IMR-90 (cell line): ENCODE measurements at regions not wholly inside any gene's neighbourhood (a gene's known extent, or its start where the extent isn't known, plus 50 kb on each side); places are given as distances from the start of the nearest gene placed in this dataset.

ENCODE experiments used
- ATAC-seq: fragments of 200-7000 bp; cut with Tn5 transposase; 2 replicates; pipeline ENCODE4 v1.9.1; 2020; ENCODE audit warnings: low read depth, mild to moderate bottlenecking, moderate library complexity
- BruUV-seq: library from RNA; stranded (reverse); fragments of 400-500 nt; replicated peaks from 2 replicates; lab custom pipeline; 2021; lab: Mats Ljungman, UMichigan
- CTCF ChIA-PET: fragments of 300-600 bp; formaldehyde crosslinking; extraction: SDS; loops from one replicate; lab custom pipeline; 2021; ENCODE audit warnings: antibody characterized with exemption; lab: Yijun Ruan, JAX
- POLR2A ChIA-PET: fragments of 300-600 bp; sonication (Branson Sonifier 250); formaldehyde crosslinking; loops from one replicate; lab custom pipeline; 2022; ENCODE audit warnings: antibody characterized with exemption; ENCODE audit not compliant: unreplicated experiment; lab: Charles Lee
- DNase-seq: peaks from one replicate; pipeline ENCODE4 v3.0.0; 2013
- H2AFZ ChIP-seq: replicated peaks from 2 replicates; pipeline ENCODE3; 2013; ENCODE audit warnings: low read length, mild to moderate bottlenecking; ENCODE audit not compliant: poor library complexity
- H2AK5ac ChIP-seq: 2 replicates; pipeline ENCODE4 v1.6.1; 2013; ENCODE audit warnings: low read depth, low read length, inconsistent platforms
- H2AK9ac ChIP-seq: replicated peaks from 2 replicates; pipeline ENCODE3; 2013; ENCODE audit warnings: mild to moderate bottlenecking, low read depth, low read length, moderate library complexity; ENCODE audit not compliant: poor library complexity
- H2BK120ac ChIP-seq: 2 replicates; pipeline ENCODE4 v1.6.1; 2013; ENCODE audit warnings: low read depth, low read length, inconsistent platforms
- H2BK15ac ChIP-seq: 3 replicates; pipeline ENCODE4 v1.6.1; 2013; ENCODE audit warnings: low read depth, low read length, inconsistent platforms
- H2BK20ac ChIP-seq: 2 replicates; pipeline ENCODE4 v1.6.1; 2013; ENCODE audit warnings: low read depth, mild to moderate bottlenecking, inconsistent platforms, low read length, moderate library complexity
- H2BK5ac ChIP-seq: 2 replicates; pipeline ENCODE4 v1.6.1; 2013; ENCODE audit warnings: mild to moderate bottlenecking, low read depth, low read length, inconsistent platforms; ENCODE audit not compliant: poor library complexity, severe bottlenecking
- H3K14ac ChIP-seq: replicated peaks from 2 replicates; pipeline ENCODE4 v1.6.1; 2013; ENCODE audit warnings: low read depth, low read length, inconsistent platforms
- H3K18ac ChIP-seq: 2 replicates; pipeline ENCODE4 v1.6.1; 2013; ENCODE audit warnings: low read depth, low read length, control low read depth
- H3K23ac ChIP-seq: 2 replicates; pipeline ENCODE4 v1.6.1; 2013; ENCODE audit warnings: low read depth, low read length, inconsistent platforms
- H3K27ac ChIP-seq: 2 replicates; pipeline ENCODE4 v1.5.1; 2013; ENCODE audit warnings: mild to moderate bottlenecking, control low read depth, low read length; ENCODE audit not compliant: insufficient read depth
- H3K27me3 ChIP-seq: 2 replicates; pipeline ENCODE4 v1.6.1; 2013; ENCODE audit warnings: low read length; ENCODE audit not compliant: control insufficient read depth, insufficient read depth
- H3K36me3 ChIP-seq: 2 replicates; pipeline ENCODE4 v1.6.1; 2013; ENCODE audit warnings: low read length, mixed read lengths; ENCODE audit not compliant: control insufficient read depth, insufficient read depth
- H3K4ac ChIP-seq: 2 replicates; pipeline ENCODE4 v1.6.1; 2013; ENCODE audit warnings: low read depth, low read length, inconsistent platforms
- H3K4me1 ChIP-seq: 2 replicates; pipeline ENCODE4 v1.6.1; 2013; ENCODE audit warnings: low read length, mixed read lengths; ENCODE audit not compliant: control insufficient read depth, insufficient read depth
- H3K4me2 ChIP-seq: 2 replicates; pipeline ENCODE4 v1.6.1; 2013; ENCODE audit warnings: low read depth, mild to moderate bottlenecking, control low read depth, low read length, moderate library complexity
- H3K4me3 ChIP-seq: 2 replicates; pipeline ENCODE4 v1.5.1; 2013; ENCODE audit warnings: low read depth, mild to moderate bottlenecking, control low read depth, low read length, moderate library complexity; ENCODE audit not compliant: insufficient read depth
- H3K56ac ChIP-seq: 2 replicates; pipeline ENCODE4 v1.6.1; 2013; ENCODE audit warnings: low read length, inconsistent platforms; ENCODE audit not compliant: insufficient read depth; ENCODE audit errors: extremely low read depth
- H3K79me1 ChIP-seq, 2 experiments: 2 replicates each; pipeline ENCODE4 v1.6.1; 2013; ENCODE audit warnings: low read length in 2 of 2, inconsistent platforms in 1 of 2, low read depth in 1 of 2
- H3K9ac ChIP-seq: 2 replicates; pipeline ENCODE4 v1.6.1; 2013; ENCODE audit warnings: low read depth, low read length, control low read depth
- H3K9me1 ChIP-seq: 2 replicates; pipeline ENCODE4 v1.6.1; 2013; ENCODE audit warnings: low read length, inconsistent platforms; ENCODE audit not compliant: insufficient read depth
- H3K9me3 ChIP-seq: 2 replicates; pipeline ENCODE4 v1.6.1; 2013; ENCODE audit warnings: low read length; ENCODE audit not compliant: control insufficient read depth, insufficient read depth
- H4K20me1 ChIP-seq: 2 replicates; pipeline ENCODE4 v1.6.1; 2013; ENCODE audit warnings: low read length, inconsistent platforms; ENCODE audit not compliant: insufficient read depth
- H4K5ac ChIP-seq: 2 replicates; pipeline ENCODE4 v1.6.1; 2013; ENCODE audit warnings: mild to moderate bottlenecking, low read depth, low read length, control low read depth
- H4K8ac ChIP-seq, 2 experiments: 2 replicates each; pipeline ENCODE4 v1.6.1; 2013; ENCODE audit warnings: low read depth in 2 of 2, low read length in 2 of 2, control low read depth in 1 of 2, inconsistent platforms in 1 of 2
- H4K91ac ChIP-seq: 2 replicates; pipeline ENCODE4 v1.6.1; 2013; ENCODE audit warnings: low read depth, low read length, inconsistent platforms; ENCODE audit not compliant: insufficient read depth
- BHLHE40 ChIP-seq: fragments of 150-350 bp; IDR thresholded peaks from 2 replicates; pipeline ENCODE4 v1.6.1; 2016; ENCODE audit warnings: mild to moderate bottlenecking, low read depth, low read length
- FOS ChIP-seq: fragments of 150-350 bp; IDR thresholded peaks from 2 replicates; pipeline ENCODE4 v1.6.1; 2016; ENCODE audit warnings: low read depth, low read length
- MAFK ChIP-seq: IDR thresholded peaks from 2 replicates; pipeline ENCODE4 v1.6.1; 2012; ENCODE audit warnings: low read depth, low read length, improper control_type of control experiment
- MAZ ChIP-seq: IDR thresholded peaks from 2 replicates; pipeline ENCODE4 v1.6.1; 2012; ENCODE audit warnings: low read depth, mild to moderate bottlenecking, low read length, improper control_type of control experiment, moderate library complexity, borderline replicate concordance
- MXI1 ChIP-seq: IDR thresholded peaks from 2 replicates; pipeline ENCODE4 v1.6.1; 2012; ENCODE audit warnings: low read depth, mild to moderate bottlenecking, low read length, moderate library complexity, borderline replicate concordance
- NFE2L2 ChIP-seq: fragments of 150-350 bp; IDR thresholded peaks from 2 replicates; pipeline ENCODE4 v1.6.1; 2016; ENCODE audit warnings: low read depth, mild to moderate bottlenecking, low read length
- RCOR1 ChIP-seq: IDR thresholded peaks from 2 replicates; pipeline ENCODE4 v1.6.1; 2012; ENCODE audit warnings: mild to moderate bottlenecking, low read length, improper control_type of control experiment; ENCODE audit not compliant: insufficient replicate concordance
- RFX5 ChIP-seq: IDR thresholded peaks from 2 replicates; pipeline ENCODE4 v1.8.0; 2012; ENCODE audit warnings: low read depth, mild to moderate bottlenecking, low read length, moderate library complexity
- WGBS, 2 experiments: methylation state at CpG; one replicate each; pipeline versions ENCODE4 v1.1.5 to v1.1.7; 2013; ENCODE audit warnings: missing lambda C conversion rate in 2 of 2; ENCODE audit not compliant: insufficient read length in 1 of 2; ENCODE audit errors: extremely low coverage in 2 of 2; 5-methylcytosine and 5-hydroxymethylcytosine counted together
- dilution Hi-C: fragments of 300-500 bp; cut with HindIII; formaldehyde crosslinking; loops from one replicate; pipeline ENCODE4 v1.14.3; 2018; ENCODE audit warnings: low sequenced_read_pairs; ENCODE audit not compliant: unreplicated experiment
- in situ Hi-C: fragments of 300-500 bp; cut with MboI; formaldehyde crosslinking; loops from 3 replicates; pipeline ENCODE4 v1.14.3; 2019; ENCODE audit warnings: low sequenced_read_pairs, inconsistent platforms, mixed read lengths
- intact Hi-C: fragments of 100-400 bp; cut with micrococcal nuclease; formaldehyde crosslinking; loops from 2 replicates; pipeline ENCODE4 v1.10.0; 2022
- TF ChIP-seq, protein P1 (sequence below): fragments of 150-350 bp; IDR thresholded peaks from 2 replicates; pipeline ENCODE4 v1.6.1; 2017; ENCODE audit warnings: mild to moderate bottlenecking, antibody characterized with exemption, low read length, low read depth
- TF ChIP-seq, protein P2 (sequence below): fragments of 150-350 bp; IDR thresholded peaks from 2 replicates; pipeline ENCODE4 v1.6.1; 2016; ENCODE audit warnings: low read depth, mild to moderate bottlenecking, low read length, moderate library complexity, borderline replicate concordance

DNA sequence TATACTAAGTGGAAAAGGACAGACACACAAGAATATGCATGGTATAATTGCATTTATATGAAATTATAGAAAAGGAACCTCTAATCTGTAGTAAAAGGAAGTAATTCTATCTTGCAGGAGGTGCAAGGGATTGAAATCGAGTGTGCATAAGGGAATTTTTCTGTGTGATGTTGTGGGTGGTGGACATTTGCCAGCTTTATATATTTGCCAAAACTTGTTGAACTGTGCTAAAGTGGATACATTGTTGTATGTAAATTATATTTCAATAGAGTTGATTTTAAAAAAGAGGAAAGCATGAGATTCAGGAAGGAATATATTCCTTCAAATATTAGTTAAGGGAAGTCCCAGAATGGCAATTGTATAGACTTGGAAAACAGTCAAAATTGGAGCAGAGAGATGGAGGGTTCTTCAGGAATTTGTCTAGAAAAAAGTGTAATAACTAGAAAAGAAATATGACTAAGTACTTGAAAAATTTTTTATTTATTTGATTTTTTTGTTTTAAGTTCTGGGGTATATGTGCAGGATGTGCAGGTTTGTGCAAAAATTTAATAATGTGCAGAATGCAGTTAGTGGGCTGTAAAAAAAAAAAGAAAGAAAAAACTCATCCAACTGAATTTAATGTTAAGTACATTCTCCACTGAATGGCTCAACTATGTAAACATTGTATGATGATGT lies 96.1 kb downstream of the ARL4A start:
- dilution Hi-C loops (no loop called here), in situ Hi-C loops (no loop called here), intact Hi-C loops (no loop called here)
- Histone ChIP-seq H3K23ac (no peak overlapping the region), H3K36me3 (no peaks in the 10 kb centered on the region), H4K91ac (no peak overlapping the region), H3K18ac (no peak overlapping the region), H2BK120ac (no peak overlapping the region), H3K4me1 (no peaks in the 10 kb centered on the region), H3K27me3 (no peaks in the 10 kb centered on the region), H3K56ac (no peak overlapping the region), H2BK20ac (no peak overlapping the region), H3K9ac (no peak overlapping the region), H3K4ac (no peak overlapping the region), H2BK5ac (no peak overlapping the region), H3K9me1 (no peaks in the 10 kb centered on the region), H4K20me1 (no peaks in the 10 kb centered on the region), H3K4me3 (no peak overlapping the region), H4K8ac (no peak overlapping the region), H2AK5ac (no peak overlapping the region), H3K4me2 (no peak overlapping the region), H3K14ac (no peak overlapping the region), H2AK9ac (no peak overlapping the region), H2AFZ (no peak overlapping the region), H2BK15ac (no peak overlapping the region), H3K9me3 (no peaks in the 10 kb centered on the region), H4K5ac (no peak overlapping the region), H3K79me1 (no peaks in the 10 kb centered on the region), H3K27ac (no peak overlapping the region)
- TF ChIP-seq, protein P1, sequence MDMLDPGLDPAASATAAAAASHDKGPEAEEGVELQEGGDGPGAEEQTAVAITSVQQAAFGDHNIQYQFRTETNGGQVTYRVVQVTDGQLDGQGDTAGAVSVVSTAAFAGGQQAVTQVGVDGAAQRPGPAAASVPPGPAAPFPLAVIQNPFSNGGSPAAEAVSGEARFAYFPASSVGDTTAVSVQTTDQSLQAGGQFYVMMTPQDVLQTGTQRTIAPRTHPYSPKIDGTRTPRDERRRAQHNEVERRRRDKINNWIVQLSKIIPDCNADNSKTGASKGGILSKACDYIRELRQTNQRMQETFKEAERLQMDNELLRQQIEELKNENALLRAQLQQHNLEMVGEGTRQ, result no peak
- TF ChIP-seq, protein P2, sequence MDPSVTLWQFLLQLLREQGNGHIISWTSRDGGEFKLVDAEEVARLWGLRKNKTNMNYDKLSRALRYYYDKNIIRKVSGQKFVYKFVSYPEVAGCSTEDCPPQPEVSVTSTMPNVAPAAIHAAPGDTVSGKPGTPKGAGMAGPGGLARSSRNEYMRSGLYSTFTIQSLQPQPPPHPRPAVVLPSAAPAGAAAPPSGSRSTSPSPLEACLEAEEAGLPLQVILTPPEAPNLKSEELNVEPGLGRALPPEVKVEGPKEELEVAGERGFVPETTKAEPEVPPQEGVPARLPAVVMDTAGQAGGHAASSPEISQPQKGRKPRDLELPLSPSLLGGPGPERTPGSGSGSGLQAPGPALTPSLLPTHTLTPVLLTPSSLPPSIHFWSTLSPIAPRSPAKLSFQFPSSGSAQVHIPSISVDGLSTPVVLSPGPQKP, result no peak
- TF ChIP-seq FOS (no peak), NFE2L2 (no peak), MXI1 (no peak), RFX5 (no peak), MAZ (no peak), RCOR1 (no peak), MAFK (no peak), BHLHE40 (no peak)
- ChIA-PET POLR2A (no interaction called here), CTCF (no interaction called here)
- ATAC-seq (peak; percentile 32; the same call in 1 of the 2 replicates), DNase-seq (peak; percentile 37)
- BruUV-seq, result no TSS peak
- no CpG with 5 or more reads among the region's 1 CpG for WGBS, 2 experiments
